Neural cell (in vitro differentiated cells): ENCODE measurements at regions not wholly inside any gene's neighbourhood (a gene's known extent, or its start where the extent isn't known, plus 50 kb on each side); places are given as distances from the start of the nearest gene placed in this dataset.

Source experiments
- H2AFZ ChIP-seq: fragments of 200-600, 300-800 bp; sonication (generic), shearing (Covaris generic); 2 replicates; pipeline ENCODE4 v1.6.0; 2014; ENCODE audit warnings: low read depth, mild to moderate bottlenecking, antibody characterized with exemption, low read length, moderate library complexity
- H3F3A ChIP-seq: fragments of 200-600 bp; shearing (Covaris generic); 2 replicates; pipeline ENCODE4 v1.6.1; 2016; ENCODE audit warnings: mild to moderate bottlenecking, moderate library complexity, mixed read lengths, antibody characterized with exemption, low read length; ENCODE audit not compliant: insufficient read depth, poor library complexity, severe bottlenecking
- H3K27ac ChIP-seq: fragments of 200-600, 300-800 bp; sonication (generic), shearing (Covaris generic); 2 replicates; pipeline ENCODE4 v1.5.1; 2014; ENCODE audit warnings: mild to moderate bottlenecking, low read length, moderate library complexity
- H3K27me3 ChIP-seq: fragments of 300-800, 200-600 bp; sonication (generic), shearing (Covaris generic); 2 replicates; pipeline ENCODE4 v1.6.0; 2014; ENCODE audit warnings: mild to moderate bottlenecking, low read depth, low read length, moderate library complexity; ENCODE audit not compliant: insufficient read depth
- H3K36me3 ChIP-seq: fragments of 300-800, 200-600 bp; sonication (generic), shearing (Covaris generic); 2 replicates; pipeline ENCODE4 v1.5.1; 2014; ENCODE audit warnings: mild to moderate bottlenecking, antibody characterized with exemption, low read length, moderate library complexity; ENCODE audit not compliant: insufficient read depth
- H3K4me2 ChIP-seq: fragments of 300-800, 200-600 bp; sonication (generic), shearing (Covaris generic); 2 replicates; pipeline ENCODE4 v1.6.0; 2014; ENCODE audit warnings: mild to moderate bottlenecking, low read length
- H3K4me3 ChIP-seq: fragments of 300-800, 200-600 bp; sonication (generic), shearing (Covaris generic); 2 replicates; pipeline ENCODE4 v1.5.1; 2014; ENCODE audit warnings: mild to moderate bottlenecking, low read length, moderate library complexity
- H3K79me2 ChIP-seq: fragments of 200-600 bp; shearing (Covaris generic); replicated peaks from 2 replicates; pipeline ENCODE4 v1.6.0; 2014; ENCODE audit warnings: mild to moderate bottlenecking, low read length, moderate library complexity; ENCODE audit not compliant: insufficient read depth
- H3K9ac ChIP-seq: fragments of 300-800, 200-600 bp; sonication (generic), shearing (Covaris generic); 2 replicates; pipeline ENCODE4 v1.6.1; 2016; ENCODE audit warnings: mild to moderate bottlenecking, low read length, mixed read lengths
- H3K9me2 ChIP-seq: fragments of 200-600 bp; shearing (Covaris generic); 2 replicates; pipeline ENCODE4 v1.6.1; 2016; ENCODE audit warnings: mild to moderate bottlenecking, low read length, mixed read lengths; ENCODE audit not compliant: insufficient read depth
- H3K9me3 ChIP-seq: fragments of 200-600, 300-800 bp; sonication (generic), shearing (Covaris generic); 2 replicates; pipeline ENCODE4 v1.6.1; 2016; ENCODE audit warnings: mild to moderate bottlenecking, mixed run types, low read length, moderate library complexity, mixed read lengths
- H4K20me1 ChIP-seq: fragments of 200-600 bp; shearing (Covaris generic); 2 replicates; pipeline ENCODE4 v1.6.1; 2016; ENCODE audit warnings: mild to moderate bottlenecking, mixed run types; ENCODE audit not compliant: insufficient read depth
- CTCF ChIP-seq: fragments of 450-650 bp; IDR thresholded peaks from 2 replicates; pipeline ENCODE4 v1.5.1; 2014; ENCODE audit warnings: antibody characterized with exemption, mild to moderate bottlenecking, moderate library complexity; ENCODE audit not compliant: poor library complexity, severe bottlenecking
- EP300 ChIP-seq: fragments of 450-650 bp; conservative IDR thresholded peaks from 2 replicates; pipeline ENCODE4 v1.6.1; 2014; ENCODE audit warnings: antibody characterized with exemption, mild to moderate bottlenecking, moderate library complexity; ENCODE audit not compliant: poor library complexity, severe bottlenecking
- EZH2 ChIP-seq: fragments of 200-600, 300-800 bp; shearing (Covaris generic), sonication (generic); IDR thresholded peaks from 2 replicates; pipeline ENCODE4 v1.6.1; 2014; ENCODE audit warnings: antibody characterized with exemption, low read length, borderline replicate concordance, mild to moderate bottlenecking; ENCODE audit not compliant: insufficient read depth, poor library complexity, severe bottlenecking
- MXI1 ChIP-seq: fragments of 450-650 bp; conservative IDR thresholded peaks from 2 replicates; pipeline ENCODE4 v1.6.1; 2014; ENCODE audit warnings: antibody characterized with exemption, mild to moderate bottlenecking; ENCODE audit not compliant: poor library complexity, severe bottlenecking
- POLR2AphosphoS5 ChIP-seq: IDR thresholded peaks from 2 replicates; pipeline ENCODE4 v1.6.1; 2012
- RAD21 ChIP-seq: fragments of 450-650 bp; conservative IDR thresholded peaks from 2 replicates; pipeline ENCODE4 v1.6.1; 2014; ENCODE audit warnings: antibody characterized with exemption, mild to moderate bottlenecking, moderate library complexity
- SMC3 ChIP-seq: fragments of 450-650 bp; conservative IDR thresholded peaks from 2 replicates; pipeline ENCODE4 v1.6.1; 2014; ENCODE audit warnings: antibody characterized with exemption, mild to moderate bottlenecking, moderate library complexity; ENCODE audit not compliant: poor library complexity
- TAF1 ChIP-seq: IDR thresholded peaks from 2 replicates; pipeline ENCODE4 v1.6.1; 2012; ENCODE audit warnings: low read depth
- TF ChIP-seq, protein P1 (sequence below): IDR thresholded peaks from 2 replicates; pipeline ENCODE4 v1.6.1; 2012; ENCODE audit warnings: borderline replicate concordance

DNA sequence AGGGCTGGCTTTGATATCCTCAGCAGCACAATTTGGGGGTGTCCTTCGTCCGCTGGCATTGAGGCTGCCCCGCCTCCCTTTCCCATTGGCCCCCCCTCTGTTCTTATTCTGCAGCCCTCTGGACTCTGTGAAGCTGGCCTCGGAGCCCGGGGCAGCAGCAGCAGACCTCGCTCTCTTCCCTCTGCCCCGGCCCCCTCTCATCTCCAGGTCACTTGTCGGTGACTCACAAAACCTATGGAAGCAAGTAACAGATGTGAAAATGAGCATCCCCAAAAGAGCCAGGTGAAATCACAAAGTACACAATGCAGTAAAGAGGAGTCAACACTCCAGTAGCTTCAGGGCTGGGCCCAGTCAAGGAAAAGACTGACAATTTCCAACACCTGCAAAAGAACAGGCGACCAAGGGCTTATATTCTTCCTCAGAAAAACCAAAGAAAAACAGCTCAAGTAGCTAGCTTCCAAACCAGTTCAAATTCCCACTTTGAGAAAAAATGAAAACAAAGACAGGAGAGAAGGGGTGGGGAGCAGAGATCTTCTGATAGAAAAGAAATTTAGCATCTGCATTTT is 97.5 kb downstream of the ZNF608 start:
- TF ChIP-seq TAF1 (no peak), EP300 (no peak), EZH2 (no peak), POLR2AphosphoS5 (no peak), MXI1 (no peak), SMC3 (no peak)
- TF ChIP-seq, protein P1, sequence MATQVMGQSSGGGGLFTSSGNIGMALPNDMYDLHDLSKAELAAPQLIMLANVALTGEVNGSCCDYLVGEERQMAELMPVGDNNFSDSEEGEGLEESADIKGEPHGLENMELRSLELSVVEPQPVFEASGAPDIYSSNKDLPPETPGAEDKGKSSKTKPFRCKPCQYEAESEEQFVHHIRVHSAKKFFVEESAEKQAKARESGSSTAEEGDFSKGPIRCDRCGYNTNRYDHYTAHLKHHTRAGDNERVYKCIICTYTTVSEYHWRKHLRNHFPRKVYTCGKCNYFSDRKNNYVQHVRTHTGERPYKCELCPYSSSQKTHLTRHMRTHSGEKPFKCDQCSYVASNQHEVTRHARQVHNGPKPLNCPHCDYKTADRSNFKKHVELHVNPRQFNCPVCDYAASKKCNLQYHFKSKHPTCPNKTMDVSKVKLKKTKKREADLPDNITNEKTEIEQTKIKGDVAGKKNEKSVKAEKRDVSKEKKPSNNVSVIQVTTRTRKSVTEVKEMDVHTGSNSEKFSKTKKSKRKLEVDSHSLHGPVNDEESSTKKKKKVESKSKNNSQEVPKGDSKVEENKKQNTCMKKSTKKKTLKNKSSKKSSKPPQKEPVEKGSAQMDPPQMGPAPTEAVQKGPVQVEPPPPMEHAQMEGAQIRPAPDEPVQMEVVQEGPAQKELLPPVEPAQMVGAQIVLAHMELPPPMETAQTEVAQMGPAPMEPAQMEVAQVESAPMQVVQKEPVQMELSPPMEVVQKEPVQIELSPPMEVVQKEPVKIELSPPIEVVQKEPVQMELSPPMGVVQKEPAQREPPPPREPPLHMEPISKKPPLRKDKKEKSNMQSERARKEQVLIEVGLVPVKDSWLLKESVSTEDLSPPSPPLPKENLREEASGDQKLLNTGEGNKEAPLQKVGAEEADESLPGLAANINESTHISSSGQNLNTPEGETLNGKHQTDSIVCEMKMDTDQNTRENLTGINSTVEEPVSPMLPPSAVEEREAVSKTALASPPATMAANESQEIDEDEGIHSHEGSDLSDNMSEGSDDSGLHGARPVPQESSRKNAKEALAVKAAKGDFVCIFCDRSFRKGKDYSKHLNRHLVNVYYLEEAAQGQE = no peak
- Histone ChIP-seq H3K27ac (peak overlapping the region; percentile 85), H4K20me1 (no peaks in the 10 kb centered on the region), H3K4me2 (no peak overlapping the region), H3K36me3 (no peaks in the 10 kb centered on the region), H3K9ac (no peak overlapping the region), H3K27me3 (no peaks in the 10 kb centered on the region), H3K9me2 (no peaks in the 10 kb centered on the region), H3K79me2 (peaks cover 34% of the 10 kb centered on the region), H3K4me3 (no peak overlapping the region), H3K9me3 (no peaks in the 10 kb centered on the region), H3F3A (peaks cover 4% of the 10 kb centered on the region), H2AFZ (no peak overlapping the region)

DNA sequence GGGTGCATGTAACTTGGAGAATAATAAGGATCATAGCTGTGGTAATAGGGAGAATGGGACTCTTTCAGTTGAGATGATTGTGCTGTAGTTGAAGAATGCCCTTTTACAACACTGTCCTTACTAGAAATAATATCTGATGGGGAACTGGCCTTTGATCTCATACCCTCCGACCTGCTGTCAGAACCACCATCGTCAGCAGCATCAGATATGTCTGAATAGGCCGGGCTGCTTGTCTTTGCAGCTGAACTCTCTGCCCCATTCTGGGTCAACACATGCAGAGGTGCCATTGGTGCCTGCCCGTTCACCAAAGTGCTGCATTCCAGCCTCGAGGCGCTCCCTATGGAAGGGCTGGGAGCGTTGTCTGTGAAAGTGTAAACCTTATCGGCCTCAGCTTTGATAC is 99.1 kb downstream of the ZNF608 start:
- peaks cover 18% of the 10 kb centered on the region for H3K79me2 ChIP-seq
- no peak overlapping the region for H3K4me2 ChIP-seq
- H2AFZ ChIP-seq = no peak overlapping the region
- H3K4me3 ChIP-seq = no peak overlapping the region
- no peaks in the 10 kb centered on the region for H3K9me2 ChIP-seq
- H3F3A ChIP-seq = peaks cover 4% of the 10 kb centered on the region
- H3K27ac ChIP-seq = no peak overlapping the region
- H3K9ac ChIP-seq = no peak overlapping the region
- H4K20me1 ChIP-seq = no peaks in the 10 kb centered on the region
- TF ChIP-seq CTCF (no peak), RAD21 (no peak), MXI1 (no peak), SMC3 (no peak), POLR2AphosphoS5 (no peak), EP300 (no peak), TAF1 (no peak), EZH2 (no peak)
- no peaks in the 10 kb centered on the region for H3K9me3 ChIP-seq
- H3K36me3 ChIP-seq = no peaks in the 10 kb centered on the region
- H3K27me3 ChIP-seq = no peaks in the 10 kb centered on the region
